Right renal cortex interstitium (tissue), 3 donors: ENCODE measurements at regions not wholly inside any gene's neighbourhood (a gene's known extent, or its start where the extent isn't known, plus 50 kb on each side); places are given as distances from the start of the nearest gene placed in this dataset.

Experiments used
- DNase-seq, 3 donors: peaks; one replicate each; pipeline ENCODE4 v3.0.0-alpha.2; 2013; ENCODE audit warnings: low read depth in 3 of 3, low spot score in 2 of 3

DNA sequence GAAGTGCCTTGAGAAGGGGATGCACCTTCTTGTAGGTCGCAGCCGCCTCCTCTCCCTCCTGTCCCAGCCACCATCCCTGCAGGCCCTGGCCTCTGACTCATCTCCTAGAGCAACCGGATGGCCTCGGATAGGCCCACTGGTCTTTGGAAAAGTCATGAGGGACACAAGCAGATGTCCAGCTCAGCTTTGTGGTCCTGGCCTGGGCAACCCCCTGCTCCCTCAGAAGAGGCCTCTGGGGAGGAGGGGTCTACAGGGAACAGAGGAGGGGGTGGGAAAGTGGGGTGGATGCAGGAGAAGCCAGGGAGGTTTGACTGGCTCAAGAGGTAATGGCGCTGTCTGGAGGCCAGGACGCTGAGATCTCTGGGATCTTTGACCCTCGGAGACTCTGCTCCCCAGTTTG is 259.2 kb upstream of the TLE3 start:
- DNase-seq, result no peak

DNA sequence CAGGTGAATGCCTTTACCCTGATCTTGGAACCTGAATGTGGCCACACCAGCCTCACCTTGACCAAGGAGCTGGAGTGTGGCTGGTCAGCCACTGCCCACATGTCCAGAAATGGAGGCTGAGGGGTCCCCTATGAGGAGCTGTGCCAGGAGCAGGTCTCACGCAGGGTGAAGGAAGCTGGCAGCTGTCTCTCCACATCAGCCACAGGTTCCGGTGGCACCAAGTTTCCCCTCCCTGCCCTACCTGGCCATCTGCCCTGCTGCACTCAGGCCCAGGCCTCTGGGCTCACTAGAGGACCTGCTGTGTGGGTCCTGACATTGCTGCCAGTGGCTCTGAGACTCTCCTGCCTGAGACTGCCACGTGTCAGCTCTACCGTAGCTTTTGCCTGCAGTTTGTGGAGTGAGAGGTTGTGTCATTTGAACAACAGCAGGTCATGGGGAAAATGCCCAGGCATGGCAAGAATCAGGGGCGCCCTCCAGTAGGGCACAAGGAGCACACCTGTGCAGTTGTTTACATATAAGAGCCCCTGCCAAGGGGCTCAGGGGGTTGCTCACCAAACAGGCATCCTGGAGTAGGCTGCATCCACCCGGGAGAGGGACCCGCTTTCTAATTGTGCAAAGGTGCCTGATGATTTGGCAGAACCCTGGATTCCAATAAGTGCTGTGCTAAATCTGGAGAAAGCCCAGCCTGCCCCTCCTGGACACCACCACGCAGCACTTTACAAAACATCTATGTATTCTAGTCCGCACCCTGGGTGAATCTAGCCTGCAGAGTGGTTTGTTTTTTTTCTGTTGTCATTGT is 258.5 kb upstream of the TLE3 start:
- no peak for DNase-seq

- no peak for DNase-seq
Observed at GRCh38 chr15:70355275-70355795, 257.6 kb upstream of the TLE3 start.

DNA sequence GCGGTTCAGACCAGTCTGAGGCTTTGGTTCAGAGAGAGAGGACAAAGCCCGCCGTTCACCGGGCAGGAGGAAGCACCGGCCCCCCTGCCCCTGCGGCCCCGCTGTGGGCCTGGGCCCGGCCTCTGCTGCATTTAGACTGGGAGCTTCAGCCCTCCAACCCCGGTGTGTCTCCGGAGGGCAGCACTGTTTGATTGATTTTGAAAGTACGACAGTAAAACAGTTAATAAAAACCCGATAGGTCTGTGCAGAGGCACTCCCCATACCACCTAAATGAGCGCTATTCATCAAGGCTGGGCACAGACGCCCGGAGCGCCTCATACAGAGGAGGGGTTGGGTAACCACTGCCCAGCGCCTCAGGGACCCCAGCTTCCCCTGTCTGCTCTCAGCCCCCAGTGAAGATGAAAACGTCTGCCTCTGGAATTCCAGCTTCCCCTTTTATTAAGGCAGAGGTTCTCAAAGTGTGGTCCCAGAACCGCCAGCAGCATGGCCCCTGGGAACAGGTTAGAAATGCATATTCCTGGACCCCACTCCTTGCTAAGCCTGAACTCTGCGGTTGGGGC is 256.7 kb upstream of the TLE3 start:
- DNase-seq, result no peak

- DNase-seq, result no peak
Observed at GRCh38 chr15:70353606-70354345, 256.1 kb upstream of the TLE3 start.

- DNase-seq, result no peak
Observed at GRCh38 chr15:70351941-70352774, 254.4 kb upstream of the TLE3 start.

DNA sequence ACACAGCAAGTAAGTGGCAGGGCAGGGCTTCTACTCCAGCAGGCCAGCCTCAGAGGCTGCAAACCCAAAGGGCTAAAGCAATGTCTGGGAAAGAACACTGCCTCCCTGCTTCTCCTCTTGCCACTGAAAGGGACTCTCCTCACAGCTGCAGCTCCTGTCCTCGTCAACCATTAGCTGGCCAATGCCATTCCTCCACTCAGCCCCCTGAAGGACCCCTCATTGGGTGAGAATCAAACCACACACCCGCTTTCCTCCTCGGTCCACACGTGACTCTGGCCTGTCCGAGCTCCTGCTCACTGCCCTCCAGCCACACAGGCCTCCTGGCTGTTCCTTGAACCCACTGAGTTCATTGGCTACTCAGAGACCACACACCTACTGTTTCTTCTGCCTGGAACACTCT is 253.7 kb upstream of the TLE3 start:
- no peak for DNase-seq

- DNase-seq, result no peak
Observed at GRCh38 chr15:70348581-70349344, 251.0 kb upstream of the TLE3 start.

DNA sequence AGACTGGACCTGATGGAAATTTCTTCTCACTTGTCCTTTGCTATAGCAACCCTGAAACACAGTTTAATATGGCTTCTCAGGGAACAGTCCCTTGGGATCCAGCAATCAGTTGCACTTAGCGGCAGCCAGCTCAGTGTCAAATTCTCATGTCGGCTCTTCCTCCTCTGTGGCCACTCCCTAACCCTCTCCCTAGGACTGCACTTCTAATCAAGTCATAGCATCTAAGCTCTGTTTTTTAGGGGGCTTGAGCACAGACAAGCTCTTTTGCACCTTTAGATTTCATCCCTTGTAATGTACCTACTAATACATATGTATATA is 250.5 kb upstream of the TLE3 start:
- DNase-seq, result no peak

DNA sequence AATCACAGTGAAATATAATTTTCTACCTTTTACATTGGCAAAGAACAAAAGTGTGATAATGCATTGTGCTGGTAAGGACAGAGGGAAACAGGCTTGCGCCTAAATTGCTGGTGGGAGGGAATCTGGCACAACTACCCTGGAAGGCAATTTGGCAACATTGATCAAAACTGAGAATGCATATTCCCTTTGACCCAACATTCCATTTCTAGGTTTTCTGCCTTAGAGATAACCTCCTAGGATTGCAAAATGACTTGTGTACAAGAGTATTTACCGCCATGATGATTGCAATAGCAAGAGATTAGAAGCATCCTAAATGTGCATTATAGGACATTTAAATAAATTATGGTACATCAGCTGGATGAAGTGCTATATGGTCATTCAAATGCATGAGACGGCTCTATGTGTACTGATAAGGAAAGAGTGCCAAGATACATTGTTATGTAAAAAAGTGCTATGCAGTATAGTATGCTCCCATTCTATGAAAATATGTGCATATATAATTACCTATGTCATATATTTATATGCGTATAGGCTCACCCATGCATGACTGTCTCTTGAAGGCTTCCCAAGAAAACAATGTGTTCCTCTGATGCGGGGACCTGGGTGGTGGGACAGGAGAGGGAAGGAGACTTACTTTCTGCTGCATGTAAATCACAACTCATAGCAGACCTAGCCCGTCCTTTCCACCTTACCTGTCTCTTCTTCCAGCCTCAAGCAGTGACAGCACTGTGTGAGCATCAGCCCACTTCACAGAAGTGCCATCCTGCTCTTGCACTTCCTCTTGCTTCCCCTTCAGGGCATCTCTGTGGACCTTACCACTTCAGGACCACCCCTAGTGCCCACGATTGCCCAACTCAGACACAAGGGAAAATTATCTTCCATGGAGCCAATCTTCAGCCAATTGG is 249.9 kb upstream of the TLE3 start:
- no peak for DNase-seq

- DNase-seq, result no peak
Observed at GRCh38 chr15:70345251-70346019, 247.7 kb upstream of the TLE3 start.

DNA sequence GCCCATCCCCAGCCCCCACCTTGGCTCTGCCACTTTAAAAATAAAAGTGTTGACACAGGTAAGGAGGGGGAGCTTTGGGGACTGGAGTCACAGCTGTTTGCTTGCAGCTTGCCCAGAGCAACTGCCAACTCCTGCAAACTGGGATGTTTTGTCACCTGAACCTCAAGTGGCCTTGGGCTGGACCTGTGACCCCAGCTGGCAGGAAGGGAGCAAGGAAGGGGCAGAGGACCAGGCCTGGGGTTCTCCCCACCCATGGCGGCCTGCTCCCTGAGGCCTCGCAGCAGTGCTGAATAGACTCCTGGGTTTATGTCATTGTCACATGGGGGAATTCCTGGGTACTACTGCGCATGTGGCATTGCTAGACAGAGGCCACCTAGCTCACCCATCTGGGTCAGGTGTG is 246.9 kb upstream of the TLE3 start:
- no peak for DNase-seq

- DNase-seq, result no peak
Observed at GRCh38 chr15:70343961-70344621, 246.4 kb upstream of the TLE3 start.

DNA sequence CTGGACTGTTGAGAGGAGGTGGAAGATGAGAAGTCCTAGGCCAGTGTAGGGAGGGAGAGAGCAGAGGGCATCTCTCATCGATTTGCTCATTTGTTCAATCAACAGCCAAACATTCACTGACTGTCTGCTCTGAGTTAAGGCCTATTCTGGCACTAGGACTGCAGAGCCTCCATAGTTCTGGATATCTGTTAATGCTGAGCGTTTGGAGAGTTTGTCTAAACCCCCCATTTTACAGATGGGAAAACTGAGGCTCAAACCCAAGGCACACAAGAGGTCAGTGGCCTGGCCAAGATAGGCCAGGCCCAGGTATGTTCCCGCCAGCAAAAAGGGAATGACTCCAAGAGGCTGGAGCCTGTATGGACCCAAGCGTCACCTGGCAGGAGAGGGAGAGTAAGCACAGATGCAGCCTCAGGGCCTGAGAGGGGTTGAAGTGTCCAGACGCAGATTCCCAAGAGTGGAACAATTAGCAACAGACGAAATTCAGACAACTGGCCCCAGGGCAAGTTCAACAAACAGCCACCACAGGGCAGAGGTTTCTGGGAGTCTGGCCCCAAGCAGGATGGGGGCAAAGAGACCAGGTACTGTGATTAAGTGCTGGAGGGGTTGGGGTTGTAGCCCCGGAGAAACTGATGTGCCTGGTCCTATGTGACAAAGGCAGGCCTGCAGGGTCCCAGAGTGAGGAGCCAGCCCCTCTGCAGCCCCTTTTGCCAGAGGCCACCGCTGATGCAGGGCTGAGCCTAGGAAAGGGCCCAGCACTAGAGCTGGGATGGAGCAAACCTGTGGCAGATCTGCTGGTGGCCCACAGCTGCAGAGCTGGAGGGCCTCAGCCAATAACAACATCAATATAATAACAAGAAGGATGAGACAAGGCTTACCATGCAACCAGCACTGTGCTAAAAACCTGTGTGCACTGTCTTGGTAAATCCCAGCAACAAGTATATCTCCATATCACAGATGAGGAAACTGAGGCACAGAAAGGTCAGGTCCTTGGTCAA is 245.1 kb upstream of the TLE3 start:
- DNase-seq, result no peak

GRCh38 chr15:70342141-70342540 is 244.4 kb upstream of the TLE3 start:
- DNase-seq, result no peak

DNA sequence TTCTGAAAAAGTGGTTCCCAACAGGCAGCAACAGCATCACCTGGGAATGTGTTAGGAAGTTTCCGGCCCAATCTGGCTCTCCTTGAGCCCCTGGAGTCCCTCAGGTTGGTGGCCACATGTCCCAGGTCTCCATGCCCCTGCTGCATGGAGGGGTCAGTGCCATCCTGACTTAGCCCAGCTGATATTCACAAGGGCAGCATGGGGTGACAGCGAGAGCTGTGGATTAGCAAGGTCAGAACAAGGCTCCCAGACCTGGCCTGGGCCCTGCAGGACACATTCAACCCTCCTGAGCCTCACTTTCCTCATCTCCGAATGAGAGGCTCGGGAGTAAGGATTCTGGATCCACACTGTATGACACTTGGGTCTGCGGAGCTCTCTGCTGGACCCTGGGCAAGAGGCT is 243.8 kb upstream of the TLE3 start:
- no peak for DNase-seq

DNA sequence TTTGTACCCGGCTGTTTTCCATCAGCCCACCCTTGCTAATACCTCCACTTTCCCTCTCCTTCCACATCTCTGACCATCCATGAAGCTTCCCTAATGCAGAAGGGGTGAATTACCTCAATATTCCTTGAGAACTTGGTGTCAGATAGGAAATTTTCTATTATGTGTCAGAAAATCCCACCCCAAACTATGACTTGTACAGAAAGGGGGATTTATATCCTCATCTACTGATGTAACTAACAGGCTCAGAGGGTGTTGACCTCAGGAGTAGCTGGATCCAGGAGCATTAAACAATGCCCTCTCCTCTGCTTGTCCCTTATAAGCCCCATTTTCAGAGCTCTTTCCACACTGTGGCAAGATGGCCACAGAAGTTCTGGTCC is 242.8 kb upstream of the TLE3 start:
- DNase-seq, result no peak
